T-helper 1 cell treated with Interleukin-12 subunit alpha and Interleukin-12 subunit beta and Interleukin-4 antibody, amounts not matched to agents 30 μg/mL and 1 μg/mL, for 36 hours (primary cell): ENCODE measurements at regions not wholly inside any gene's neighbourhood (a gene's known extent, or its start where the extent isn't known, plus 50 kb on each side); places are given as distances from the start of the nearest gene placed in this dataset.

Experiments
- H3K27ac Mint-ChIP-seq: one replicate; pipeline ENCODE4 v1.8.0; 2021; ENCODE audit warnings: mild to moderate bottlenecking, mixed read lengths
- H3K27me3 Mint-ChIP-seq: one replicate; pipeline ENCODE4 v1.8.0; 2021; ENCODE audit warnings: low read depth, mixed read lengths
- H3K36me3 Mint-ChIP-seq: one replicate; pipeline ENCODE4 v1.8.0; 2021; ENCODE audit warnings: low read depth, mixed read lengths
- H3K4me1 Mint-ChIP-seq: one replicate; pipeline ENCODE4 v1.8.0; 2021; ENCODE audit warnings: low read depth, mixed read lengths
- H3K4me3 Mint-ChIP-seq: one replicate; pipeline ENCODE4 v1.8.0; 2021; ENCODE audit warnings: mild to moderate bottlenecking, moderate library complexity, mixed read lengths
- H3K9me3 Mint-ChIP-seq: one replicate; pipeline ENCODE4 v1.8.0; 2021; ENCODE audit warnings: mixed read lengths

DNA sequence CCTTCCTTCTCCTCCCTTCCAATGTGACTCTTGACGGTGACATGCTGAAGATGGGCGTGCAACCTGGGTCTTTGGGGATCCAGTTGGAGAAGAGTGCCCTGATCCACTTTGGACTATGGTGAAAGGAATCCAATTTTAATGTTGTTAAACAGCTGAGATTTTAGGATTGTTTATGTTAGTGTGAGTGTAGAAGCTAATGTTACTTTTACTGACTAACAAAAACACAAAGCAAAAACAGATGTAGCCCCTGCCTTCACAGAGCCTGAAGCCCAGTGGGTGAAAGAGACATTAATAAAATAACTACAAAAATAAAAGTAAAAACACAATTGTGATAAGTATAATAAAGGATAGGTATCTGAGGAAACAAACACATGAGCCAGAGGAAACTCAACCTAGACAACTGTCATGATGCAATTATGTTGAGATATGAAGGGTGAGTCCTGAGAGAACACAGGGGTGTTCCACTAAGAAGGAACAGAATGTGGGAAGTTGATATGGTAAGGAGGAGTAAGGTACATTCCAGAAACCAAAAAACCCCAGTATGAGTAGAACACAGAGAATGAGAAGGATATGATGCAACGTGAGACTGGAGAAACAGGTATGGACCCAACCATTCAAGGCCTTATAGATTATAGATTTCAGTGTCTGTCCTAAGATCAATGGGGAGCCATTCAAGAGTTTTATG lies 115.1 kb upstream of the PMFBP1 start:
- Mint-ChIP-seq H3K27me3 (no peaks in the 10 kb centered on the region), H3K36me3 (no peaks in the 10 kb centered on the region), H3K4me3 (no peak overlapping the region)

DNA sequence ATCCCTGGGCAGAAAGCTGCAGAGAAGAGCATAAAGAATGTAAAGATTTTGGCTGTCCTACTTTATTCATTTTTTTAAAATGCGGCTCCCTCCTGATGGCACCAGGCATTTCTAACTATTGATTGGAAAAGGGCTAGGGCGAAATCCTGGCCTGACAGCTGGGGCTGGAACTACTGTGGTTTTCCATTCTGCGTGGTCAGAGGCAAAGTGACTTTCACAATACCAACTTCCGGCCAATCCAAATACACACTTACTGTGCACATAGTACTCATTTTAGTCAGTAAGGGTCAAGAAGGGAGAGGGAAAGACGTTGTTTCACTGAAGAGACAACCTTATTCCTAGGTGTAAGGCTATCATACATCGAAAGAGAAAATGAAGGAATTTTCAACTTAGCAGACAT lies 113.8 kb upstream of the PMFBP1 start:
- Mint-ChIP-seq H3K9me3 (no peaks in the 10 kb centered on the region), H3K27me3 (no peaks in the 10 kb centered on the region), H3K4me3 (no peak overlapping the region), H3K36me3 (no peaks in the 10 kb centered on the region), H3K4me1 (no peaks in the 10 kb centered on the region), H3K27ac (no peak overlapping the region)

More for the DNA sequence above, 115.1 kb upstream of the PMFBP1 start:
- H3K27ac Mint-ChIP-seq, result no peak overlapping the region
- H3K4me1 Mint-ChIP-seq, result no peaks in the 10 kb centered on the region
- no peaks in the 10 kb centered on the region for H3K9me3 Mint-ChIP-seq

DNA sequence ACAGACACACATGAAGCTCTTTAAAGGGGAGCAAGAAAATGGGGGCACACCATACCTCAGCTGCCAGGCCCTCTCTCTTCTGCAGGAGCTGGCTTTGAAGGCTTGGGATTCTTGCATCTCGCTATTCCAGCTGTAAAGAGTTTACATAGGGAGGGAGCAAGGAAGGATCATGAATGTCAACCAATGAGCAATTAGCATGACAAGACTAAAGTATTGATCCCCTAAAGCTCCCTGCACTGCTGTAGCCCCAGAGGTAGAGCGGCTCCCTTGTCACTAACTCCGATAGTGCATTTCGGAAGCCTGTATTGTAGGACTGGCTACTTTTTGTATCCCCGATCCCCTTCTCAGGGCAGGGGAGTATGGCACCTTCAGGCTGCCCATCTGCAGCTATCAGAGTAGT lies 113.4 kb upstream of the PMFBP1 start:
- Mint-ChIP-seq H3K9me3 (no peaks in the 10 kb centered on the region), H3K4me3 (no peak overlapping the region), H3K36me3 (no peaks in the 10 kb centered on the region), H3K4me1 (no peaks in the 10 kb centered on the region), H3K27ac (no peak overlapping the region), H3K27me3 (no peaks in the 10 kb centered on the region)

DNA sequence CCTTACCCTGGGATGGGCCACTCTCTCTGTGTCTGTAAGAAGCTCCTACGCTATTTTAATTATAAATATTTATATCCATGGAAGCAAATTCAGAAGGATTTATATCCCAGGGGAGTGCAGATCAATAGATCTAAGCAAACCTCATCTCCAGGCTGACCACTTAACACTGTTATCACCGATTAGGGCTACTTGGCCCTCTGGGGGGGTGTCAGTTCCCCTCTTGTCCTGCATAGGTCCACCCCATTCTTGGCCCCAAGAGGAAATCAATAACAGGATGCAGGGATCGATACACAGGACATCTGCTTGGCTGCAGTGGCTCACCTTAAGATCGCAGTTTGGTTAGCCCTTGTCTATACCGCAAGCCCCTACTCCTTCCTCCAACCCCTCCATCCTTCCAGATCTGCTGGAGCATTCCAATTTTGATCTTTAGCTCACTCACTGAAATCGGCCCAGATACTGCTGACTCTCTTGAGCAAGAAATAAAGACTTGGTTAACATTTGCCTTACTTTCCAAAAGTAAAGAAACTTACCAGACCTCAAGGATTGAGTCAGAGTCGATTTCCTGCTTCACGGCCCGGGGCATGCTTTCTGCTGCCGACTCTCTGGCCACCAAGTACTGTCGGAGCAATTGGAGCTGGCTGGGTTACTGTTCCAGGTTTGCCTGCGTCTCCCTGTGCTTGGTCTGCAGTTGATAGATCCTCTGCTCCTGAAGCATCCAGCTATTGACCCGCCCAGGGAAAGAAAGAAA lies 112.3 kb upstream of the PMFBP1 start:
- Mint-ChIP-seq H3K27me3 (no peaks in the 10 kb centered on the region), H3K4me1 (no peaks in the 10 kb centered on the region), H3K9me3 (no peaks in the 10 kb centered on the region), H3K36me3 (no peaks in the 10 kb centered on the region), H3K27ac (no peak overlapping the region), H3K4me3 (no peak overlapping the region)

DNA sequence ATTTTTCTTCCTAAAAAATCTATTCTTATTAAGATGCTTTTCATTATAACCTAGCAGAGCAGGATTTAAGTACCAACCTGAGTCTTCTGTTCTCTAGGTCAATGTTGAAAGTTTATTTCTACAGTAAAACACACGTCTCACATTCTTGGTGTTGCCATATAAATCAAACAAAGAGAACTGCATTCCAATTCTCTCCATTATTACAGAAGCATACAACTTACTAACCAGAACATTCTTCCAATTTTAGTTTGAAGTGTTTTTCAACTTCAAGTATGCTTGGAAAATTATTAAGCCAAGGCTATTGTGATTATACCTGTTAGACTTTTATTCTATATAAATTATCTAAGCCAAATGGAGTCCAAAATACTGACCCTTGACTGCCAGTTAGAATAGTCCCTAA lies 110.4 kb upstream of the PMFBP1 start:
- H3K36me3 Mint-ChIP-seq, result no peaks in the 10 kb centered on the region
- no peak overlapping the region for H3K4me3 Mint-ChIP-seq
- H3K4me1 Mint-ChIP-seq, result no peaks in the 10 kb centered on the region
- no peaks in the 10 kb centered on the region for H3K27me3 Mint-ChIP-seq
- no peak overlapping the region for H3K27ac Mint-ChIP-seq
- H3K9me3 Mint-ChIP-seq, result no peaks in the 10 kb centered on the region

DNA sequence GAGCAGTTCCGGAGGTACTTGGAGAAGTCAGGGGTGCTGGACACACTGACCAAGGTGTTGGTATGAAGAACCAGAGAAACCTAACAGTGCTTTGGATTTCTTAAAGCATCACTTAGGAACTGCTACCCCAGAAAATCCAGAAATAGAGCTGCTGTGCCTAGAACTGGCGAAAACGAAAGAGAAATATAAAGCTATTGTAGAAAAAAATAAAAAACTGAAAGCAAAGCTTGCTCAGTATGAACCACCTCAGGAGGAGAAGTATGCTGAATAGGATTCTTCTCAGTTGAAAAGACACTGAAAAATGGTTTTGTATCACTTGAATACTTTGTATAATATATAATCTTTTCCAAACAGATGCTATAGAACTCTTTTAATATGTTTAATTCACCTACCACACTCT lies 106.3 kb upstream of the PMFBP1 start:
- H3K4me3 Mint-ChIP-seq, result no peak overlapping the region
- no peaks in the 10 kb centered on the region for H3K27me3 Mint-ChIP-seq
- no peaks in the 10 kb centered on the region for H3K36me3 Mint-ChIP-seq
- H3K9me3 Mint-ChIP-seq, result no peaks in the 10 kb centered on the region
- H3K27ac Mint-ChIP-seq, result no peak overlapping the region
- H3K4me1 Mint-ChIP-seq, result no peaks in the 10 kb centered on the region

DNA sequence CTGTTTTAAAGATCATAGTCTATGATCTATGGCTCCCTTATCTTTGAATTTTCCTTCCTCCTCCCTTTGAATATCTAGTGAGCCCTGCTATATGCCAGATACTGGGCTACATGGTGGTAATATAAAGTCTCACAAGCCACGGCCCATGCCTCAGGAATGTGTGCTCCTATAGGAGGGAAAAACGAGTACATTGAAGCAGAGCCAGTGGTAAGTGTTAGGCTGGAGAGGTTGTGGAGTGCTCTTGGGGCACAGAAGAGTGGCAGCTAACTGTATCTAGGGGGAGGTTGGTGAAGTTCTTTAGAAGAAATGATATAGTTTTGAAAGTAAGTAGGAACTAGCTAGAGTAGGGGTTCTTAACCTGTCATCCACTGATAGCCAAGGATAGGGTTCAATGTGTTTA lies 105.8 kb upstream of the PMFBP1 start:
- no peaks in the 10 kb centered on the region for H3K36me3 Mint-ChIP-seq
- no peak overlapping the region for H3K4me3 Mint-ChIP-seq
- H3K27me3 Mint-ChIP-seq, result no peaks in the 10 kb centered on the region
- no peaks in the 10 kb centered on the region for H3K4me1 Mint-ChIP-seq
- no peaks in the 10 kb centered on the region for H3K9me3 Mint-ChIP-seq
- no peak overlapping the region for H3K27ac Mint-ChIP-seq

DNA sequence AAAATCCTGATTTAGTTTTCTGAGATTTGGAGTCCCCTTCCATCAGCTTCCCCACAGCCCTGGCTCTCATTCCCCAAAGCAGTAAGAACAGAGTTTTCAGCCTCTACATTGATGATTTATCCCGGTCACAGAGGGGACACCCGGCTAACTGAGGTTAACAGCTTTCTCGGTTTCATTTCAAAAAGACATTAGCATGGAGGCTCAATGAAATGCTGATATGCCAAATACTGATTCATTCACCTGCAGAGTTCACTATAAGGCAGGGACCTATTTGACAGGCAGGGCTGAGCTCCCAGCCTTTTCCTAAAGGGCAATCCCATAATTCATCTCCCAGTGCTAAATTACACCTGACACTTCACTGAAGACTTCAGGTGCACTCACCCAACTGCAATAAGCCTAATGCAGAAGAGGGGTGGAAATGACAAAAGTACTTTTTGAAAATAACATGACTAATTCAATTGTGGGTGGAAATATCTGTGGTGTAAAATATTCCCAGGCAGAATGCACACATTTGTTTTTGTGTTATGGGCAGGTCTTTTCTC lies 99.8 kb upstream of the PMFBP1 start:
- Mint-ChIP-seq H3K27ac (no peak overlapping the region), H3K9me3 (peaks cover 4% of the 10 kb centered on the region), H3K36me3 (no peaks in the 10 kb centered on the region), H3K4me3 (no peak overlapping the region), H3K4me1 (no peaks in the 10 kb centered on the region), H3K27me3 (peaks cover 4% of the 10 kb centered on the region)

DNA sequence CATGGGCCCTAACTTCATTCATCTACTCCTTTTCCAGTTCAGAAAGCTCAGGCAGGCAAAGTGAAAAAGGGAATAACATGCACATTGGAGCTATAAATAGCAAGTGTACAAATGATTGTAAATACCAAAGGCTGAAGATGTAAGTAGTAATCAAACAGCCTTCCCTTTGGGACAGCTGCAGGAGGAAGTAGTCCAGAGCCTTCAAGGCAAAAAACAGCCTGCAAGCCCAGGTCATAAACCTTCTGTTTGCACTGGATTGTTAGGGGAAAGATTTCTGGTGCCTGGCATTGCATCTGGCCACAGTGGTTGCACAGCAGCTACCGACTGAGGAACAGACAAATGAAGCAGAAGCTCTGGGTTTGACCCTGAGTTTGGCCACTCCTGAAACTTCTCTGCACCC lies 98.6 kb upstream of the PMFBP1 start:
- no peaks in the 10 kb centered on the region for H3K36me3 Mint-ChIP-seq
- H3K27me3 Mint-ChIP-seq, result peaks cover 4% of the 10 kb centered on the region
- no peak overlapping the region for H3K27ac Mint-ChIP-seq
- no peaks in the 10 kb centered on the region for H3K4me1 Mint-ChIP-seq
- H3K4me3 Mint-ChIP-seq, result no peak overlapping the region
- H3K9me3 Mint-ChIP-seq, result peaks cover 4% of the 10 kb centered on the region

DNA sequence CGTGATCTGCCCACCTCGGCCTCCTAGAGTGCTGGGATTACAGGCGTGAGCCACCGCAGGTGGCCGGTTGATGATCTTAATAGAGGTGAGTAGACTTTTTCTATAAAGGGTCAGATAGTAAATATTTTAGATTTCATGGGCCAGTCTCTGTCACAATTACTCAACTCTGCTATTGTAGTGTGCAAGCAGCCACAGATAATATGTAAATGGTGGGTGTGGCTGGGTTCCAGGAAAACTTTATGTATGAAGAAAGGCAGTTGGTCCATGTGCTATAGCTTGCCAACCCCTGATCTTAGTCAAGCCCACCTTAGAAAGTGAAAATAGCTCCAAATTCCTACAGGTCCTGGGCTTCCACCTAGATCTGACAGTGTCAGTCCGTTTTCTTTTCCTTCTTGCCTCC lies 94.9 kb upstream of the PMFBP1 start:
- Mint-ChIP-seq H3K36me3 (no peaks in the 10 kb centered on the region), H3K27ac (no peak overlapping the region), H3K4me3 (no peak overlapping the region), H3K27me3 (peaks cover 4% of the 10 kb centered on the region), H3K9me3 (peaks cover 4% of the 10 kb centered on the region), H3K4me1 (no peaks in the 10 kb centered on the region)

DNA sequence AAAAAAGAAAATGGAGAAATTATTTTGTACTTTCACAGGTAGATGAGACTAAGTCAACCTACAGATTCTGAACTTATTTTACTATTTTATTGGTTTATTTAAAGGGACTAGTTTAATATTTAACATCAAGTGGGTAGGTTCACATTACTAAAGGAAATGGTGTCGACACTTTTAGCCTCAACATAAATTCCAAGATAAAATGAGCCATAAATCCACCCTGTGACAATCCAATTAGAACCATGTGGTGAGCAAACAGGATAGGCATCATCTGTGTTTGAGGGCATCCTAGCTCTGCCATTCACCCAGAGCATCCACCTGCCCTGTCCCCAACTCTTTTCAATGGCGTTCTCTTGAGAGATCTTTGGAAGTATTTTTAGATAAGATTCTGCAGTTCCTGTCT lies 92.8 kb upstream of the PMFBP1 start:
- H3K4me1 Mint-ChIP-seq, result no peaks in the 10 kb centered on the region
- H3K4me3 Mint-ChIP-seq, result no peak overlapping the region
- peaks cover 4% of the 10 kb centered on the region for H3K9me3 Mint-ChIP-seq
- no peaks in the 10 kb centered on the region for H3K36me3 Mint-ChIP-seq
- peaks cover 4% of the 10 kb centered on the region for H3K27me3 Mint-ChIP-seq
- no peak overlapping the region for H3K27ac Mint-ChIP-seq

DNA sequence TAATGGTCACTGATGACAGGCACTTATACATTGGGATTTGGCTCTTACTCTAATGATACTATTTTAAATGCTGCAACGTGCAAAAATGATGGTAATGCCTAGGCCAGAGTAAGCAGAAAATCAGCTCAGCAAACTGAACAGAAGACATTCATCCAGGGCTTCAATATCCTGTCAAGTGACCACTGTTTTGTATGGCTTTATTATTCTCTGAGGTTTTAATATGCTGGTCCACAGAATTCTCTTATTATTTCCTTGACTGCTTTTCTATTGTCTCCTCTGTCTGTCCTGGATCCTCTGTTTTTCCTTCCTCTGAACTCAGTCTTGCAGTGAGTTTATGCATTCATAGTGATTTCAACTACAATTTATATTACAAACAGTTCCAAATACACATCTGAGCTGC lies 90.8 kb upstream of the PMFBP1 start:
- H3K4me1 Mint-ChIP-seq, result no peaks in the 10 kb centered on the region
- H3K27ac Mint-ChIP-seq, result no peak overlapping the region
- H3K36me3 Mint-ChIP-seq, result no peaks in the 10 kb centered on the region
- no peaks in the 10 kb centered on the region for H3K9me3 Mint-ChIP-seq
- H3K4me3 Mint-ChIP-seq, result no peak overlapping the region
- H3K27me3 Mint-ChIP-seq, result no peaks in the 10 kb centered on the region

DNA sequence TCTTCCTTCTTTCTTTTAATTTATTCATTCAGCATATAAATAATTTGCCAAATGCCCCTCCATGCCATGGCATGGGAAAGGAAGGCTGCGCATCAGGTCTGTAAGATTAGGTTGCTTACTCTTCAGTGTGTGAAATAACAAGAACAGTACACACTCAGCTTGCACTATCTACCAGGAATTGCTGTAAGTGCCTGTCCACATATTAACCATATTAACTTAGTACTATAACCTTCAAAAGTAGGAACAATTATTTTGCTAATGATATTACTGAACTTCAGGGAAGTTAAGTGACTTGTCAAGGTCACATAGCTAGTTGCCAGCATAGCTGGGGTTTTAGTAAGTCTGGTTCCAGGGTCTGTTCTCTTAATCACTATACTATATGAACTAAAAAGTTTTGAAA lies 89.2 kb upstream of the PMFBP1 start:
- Mint-ChIP-seq H3K4me1 (no peaks in the 10 kb centered on the region), H3K27me3 (no peaks in the 10 kb centered on the region), H3K27ac (no peak overlapping the region), H3K4me3 (no peak overlapping the region), H3K9me3 (no peaks in the 10 kb centered on the region), H3K36me3 (no peaks in the 10 kb centered on the region)

DNA sequence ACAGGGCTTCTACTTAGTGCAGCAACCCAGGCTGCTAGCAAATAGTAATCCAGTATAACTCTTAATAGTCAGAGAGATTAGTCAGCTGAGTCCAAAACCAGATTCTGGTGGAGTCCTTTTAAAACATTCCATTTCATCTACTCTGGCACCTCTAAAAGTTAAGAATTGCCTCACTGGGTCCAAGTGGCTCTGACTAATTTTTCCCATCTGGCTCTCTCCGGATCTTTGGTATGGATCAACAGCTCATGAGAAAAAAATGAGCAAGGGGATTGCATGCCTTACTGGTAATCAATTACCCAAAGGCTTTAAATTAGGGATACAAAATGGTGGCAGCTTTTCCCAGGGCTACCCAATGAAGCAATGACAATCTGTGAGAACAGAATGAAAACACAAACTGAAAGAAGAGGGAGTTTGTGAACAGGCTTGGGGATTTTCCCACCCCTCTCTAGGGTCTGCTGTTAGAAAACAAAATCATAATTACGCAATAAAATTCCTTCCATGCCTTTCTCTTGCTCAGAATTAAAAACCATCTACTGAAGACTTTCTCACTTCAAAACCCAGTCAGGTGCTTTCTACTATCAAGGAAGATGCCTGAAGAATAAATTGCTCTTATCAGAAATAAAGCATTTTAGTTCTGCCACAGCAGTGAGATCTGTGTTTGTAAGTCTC lies 84.6 kb upstream of the PMFBP1 start:
- Mint-ChIP-seq H3K9me3 (no peaks in the 10 kb centered on the region), H3K36me3 (no peaks in the 10 kb centered on the region), H3K4me3 (no peak overlapping the region), H3K27ac (no peak overlapping the region), H3K4me1 (no peaks in the 10 kb centered on the region), H3K27me3 (peaks cover 5% of the 10 kb centered on the region)

DNA sequence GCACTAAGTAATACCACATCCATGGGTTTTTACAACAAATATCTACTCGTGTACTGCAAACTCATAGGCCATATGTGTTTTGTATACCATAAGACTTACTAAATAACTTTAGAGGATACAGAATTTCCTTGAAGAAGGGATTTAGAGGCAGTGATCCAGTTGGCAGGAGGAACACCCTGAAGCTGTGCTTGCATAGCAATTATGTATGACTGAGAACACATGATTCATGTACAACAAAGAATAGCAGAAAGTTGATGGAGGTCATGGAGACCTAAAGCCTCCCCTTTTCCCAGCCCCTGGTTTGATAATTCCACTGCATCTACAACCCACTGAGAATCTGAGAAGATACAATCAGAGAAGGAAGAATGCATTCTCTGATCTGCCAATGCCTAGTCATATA lies 83.8 kb upstream of the PMFBP1 start:
- Mint-ChIP-seq H3K27ac (no peak overlapping the region), H3K27me3 (peaks cover 5% of the 10 kb centered on the region), H3K9me3 (no peaks in the 10 kb centered on the region), H3K36me3 (no peaks in the 10 kb centered on the region), H3K4me1 (no peaks in the 10 kb centered on the region), H3K4me3 (no peak overlapping the region)
